ENCODE measurements at regions not wholly inside any gene's neighbourhood (a gene's known extent, or its start where the extent isn't known, plus 50 kb on each side); places are given as distances from the start of the nearest gene placed in this dataset.

DNA sequence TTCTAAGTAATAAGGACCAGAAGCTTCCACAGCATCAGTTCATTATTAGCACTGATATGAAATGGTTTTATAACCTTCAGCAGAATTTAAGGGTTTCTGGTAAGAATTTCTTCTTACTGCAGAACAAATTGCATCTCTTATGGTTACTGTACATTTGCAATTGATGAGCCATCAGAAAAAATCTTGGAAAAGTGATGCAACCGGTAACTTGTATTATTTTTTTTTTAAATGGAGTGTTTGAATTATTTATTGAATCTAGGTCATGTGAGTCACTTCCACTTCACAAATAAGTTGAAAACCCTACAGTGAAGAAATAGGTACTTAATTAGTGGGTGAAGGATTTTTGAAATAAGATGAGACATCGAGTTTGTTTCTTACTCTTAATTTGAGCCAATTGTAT is 786.0 kb downstream of the TUSC7 start:
- no peaks in the 10 kb centered on the region for H4K20me1 ChIP-seq (replicated peaks; ENCODE audit: insufficient read depth)
- no peaks in the 10 kb centered on the region for H3K79me2 ChIP-seq (replicated peaks; ENCODE audit: insufficient read depth)
- no peaks in the 10 kb centered on the region for H3K4me1 ChIP-seq (ENCODE audit: insufficient read depth)
- H3K27ac ChIP-seq (ENCODE audit: low read depth): no peak overlapping the region
- no peaks in the 10 kb centered on the region; the same call in 1 of the 2 replicates for H3K9me2 ChIP-seq (ENCODE audit: insufficient read depth)
- no peaks in the 10 kb centered on the region for H3K27me3 ChIP-seq (ENCODE audit: insufficient read depth)
- H3K4me2 ChIP-seq: no peak overlapping the region
- no peaks in the 10 kb centered on the region for H3K36me3 ChIP-seq (ENCODE audit: insufficient read depth)
- no peaks in the 10 kb centered on the region for H3F3A ChIP-seq (replicated peaks; ENCODE audit: low read depth)
- TF ChIP-seq EZH2phosphoT487 (IDR thresholded peaks at IDR 0.05; ENCODE audit: unreplicated experiment): no peak
- TF ChIP-seq ZNF331 (CRISPR knock-in tag; IDR thresholded peaks at IDR 0.05; ENCODE audit: low read depth): no peak
- TF ChIP-seq, protein P1, sequence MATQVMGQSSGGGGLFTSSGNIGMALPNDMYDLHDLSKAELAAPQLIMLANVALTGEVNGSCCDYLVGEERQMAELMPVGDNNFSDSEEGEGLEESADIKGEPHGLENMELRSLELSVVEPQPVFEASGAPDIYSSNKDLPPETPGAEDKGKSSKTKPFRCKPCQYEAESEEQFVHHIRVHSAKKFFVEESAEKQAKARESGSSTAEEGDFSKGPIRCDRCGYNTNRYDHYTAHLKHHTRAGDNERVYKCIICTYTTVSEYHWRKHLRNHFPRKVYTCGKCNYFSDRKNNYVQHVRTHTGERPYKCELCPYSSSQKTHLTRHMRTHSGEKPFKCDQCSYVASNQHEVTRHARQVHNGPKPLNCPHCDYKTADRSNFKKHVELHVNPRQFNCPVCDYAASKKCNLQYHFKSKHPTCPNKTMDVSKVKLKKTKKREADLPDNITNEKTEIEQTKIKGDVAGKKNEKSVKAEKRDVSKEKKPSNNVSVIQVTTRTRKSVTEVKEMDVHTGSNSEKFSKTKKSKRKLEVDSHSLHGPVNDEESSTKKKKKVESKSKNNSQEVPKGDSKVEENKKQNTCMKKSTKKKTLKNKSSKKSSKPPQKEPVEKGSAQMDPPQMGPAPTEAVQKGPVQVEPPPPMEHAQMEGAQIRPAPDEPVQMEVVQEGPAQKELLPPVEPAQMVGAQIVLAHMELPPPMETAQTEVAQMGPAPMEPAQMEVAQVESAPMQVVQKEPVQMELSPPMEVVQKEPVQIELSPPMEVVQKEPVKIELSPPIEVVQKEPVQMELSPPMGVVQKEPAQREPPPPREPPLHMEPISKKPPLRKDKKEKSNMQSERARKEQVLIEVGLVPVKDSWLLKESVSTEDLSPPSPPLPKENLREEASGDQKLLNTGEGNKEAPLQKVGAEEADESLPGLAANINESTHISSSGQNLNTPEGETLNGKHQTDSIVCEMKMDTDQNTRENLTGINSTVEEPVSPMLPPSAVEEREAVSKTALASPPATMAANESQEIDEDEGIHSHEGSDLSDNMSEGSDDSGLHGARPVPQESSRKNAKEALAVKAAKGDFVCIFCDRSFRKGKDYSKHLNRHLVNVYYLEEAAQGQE (IDR thresholded peaks at IDR 0.05; ENCODE audit: unreplicated experiment): no peak
- no peak for TF ChIP-seq EZH2 (IDR thresholded peaks at IDR 0.05; ENCODE audit: low read depth, unreplicated experiment)
- no peak for TF ChIP-seq JUNB (IDR thresholded peaks at IDR 0.05; ENCODE audit: unreplicated experiment)
- TF ChIP-seq, protein P2, sequence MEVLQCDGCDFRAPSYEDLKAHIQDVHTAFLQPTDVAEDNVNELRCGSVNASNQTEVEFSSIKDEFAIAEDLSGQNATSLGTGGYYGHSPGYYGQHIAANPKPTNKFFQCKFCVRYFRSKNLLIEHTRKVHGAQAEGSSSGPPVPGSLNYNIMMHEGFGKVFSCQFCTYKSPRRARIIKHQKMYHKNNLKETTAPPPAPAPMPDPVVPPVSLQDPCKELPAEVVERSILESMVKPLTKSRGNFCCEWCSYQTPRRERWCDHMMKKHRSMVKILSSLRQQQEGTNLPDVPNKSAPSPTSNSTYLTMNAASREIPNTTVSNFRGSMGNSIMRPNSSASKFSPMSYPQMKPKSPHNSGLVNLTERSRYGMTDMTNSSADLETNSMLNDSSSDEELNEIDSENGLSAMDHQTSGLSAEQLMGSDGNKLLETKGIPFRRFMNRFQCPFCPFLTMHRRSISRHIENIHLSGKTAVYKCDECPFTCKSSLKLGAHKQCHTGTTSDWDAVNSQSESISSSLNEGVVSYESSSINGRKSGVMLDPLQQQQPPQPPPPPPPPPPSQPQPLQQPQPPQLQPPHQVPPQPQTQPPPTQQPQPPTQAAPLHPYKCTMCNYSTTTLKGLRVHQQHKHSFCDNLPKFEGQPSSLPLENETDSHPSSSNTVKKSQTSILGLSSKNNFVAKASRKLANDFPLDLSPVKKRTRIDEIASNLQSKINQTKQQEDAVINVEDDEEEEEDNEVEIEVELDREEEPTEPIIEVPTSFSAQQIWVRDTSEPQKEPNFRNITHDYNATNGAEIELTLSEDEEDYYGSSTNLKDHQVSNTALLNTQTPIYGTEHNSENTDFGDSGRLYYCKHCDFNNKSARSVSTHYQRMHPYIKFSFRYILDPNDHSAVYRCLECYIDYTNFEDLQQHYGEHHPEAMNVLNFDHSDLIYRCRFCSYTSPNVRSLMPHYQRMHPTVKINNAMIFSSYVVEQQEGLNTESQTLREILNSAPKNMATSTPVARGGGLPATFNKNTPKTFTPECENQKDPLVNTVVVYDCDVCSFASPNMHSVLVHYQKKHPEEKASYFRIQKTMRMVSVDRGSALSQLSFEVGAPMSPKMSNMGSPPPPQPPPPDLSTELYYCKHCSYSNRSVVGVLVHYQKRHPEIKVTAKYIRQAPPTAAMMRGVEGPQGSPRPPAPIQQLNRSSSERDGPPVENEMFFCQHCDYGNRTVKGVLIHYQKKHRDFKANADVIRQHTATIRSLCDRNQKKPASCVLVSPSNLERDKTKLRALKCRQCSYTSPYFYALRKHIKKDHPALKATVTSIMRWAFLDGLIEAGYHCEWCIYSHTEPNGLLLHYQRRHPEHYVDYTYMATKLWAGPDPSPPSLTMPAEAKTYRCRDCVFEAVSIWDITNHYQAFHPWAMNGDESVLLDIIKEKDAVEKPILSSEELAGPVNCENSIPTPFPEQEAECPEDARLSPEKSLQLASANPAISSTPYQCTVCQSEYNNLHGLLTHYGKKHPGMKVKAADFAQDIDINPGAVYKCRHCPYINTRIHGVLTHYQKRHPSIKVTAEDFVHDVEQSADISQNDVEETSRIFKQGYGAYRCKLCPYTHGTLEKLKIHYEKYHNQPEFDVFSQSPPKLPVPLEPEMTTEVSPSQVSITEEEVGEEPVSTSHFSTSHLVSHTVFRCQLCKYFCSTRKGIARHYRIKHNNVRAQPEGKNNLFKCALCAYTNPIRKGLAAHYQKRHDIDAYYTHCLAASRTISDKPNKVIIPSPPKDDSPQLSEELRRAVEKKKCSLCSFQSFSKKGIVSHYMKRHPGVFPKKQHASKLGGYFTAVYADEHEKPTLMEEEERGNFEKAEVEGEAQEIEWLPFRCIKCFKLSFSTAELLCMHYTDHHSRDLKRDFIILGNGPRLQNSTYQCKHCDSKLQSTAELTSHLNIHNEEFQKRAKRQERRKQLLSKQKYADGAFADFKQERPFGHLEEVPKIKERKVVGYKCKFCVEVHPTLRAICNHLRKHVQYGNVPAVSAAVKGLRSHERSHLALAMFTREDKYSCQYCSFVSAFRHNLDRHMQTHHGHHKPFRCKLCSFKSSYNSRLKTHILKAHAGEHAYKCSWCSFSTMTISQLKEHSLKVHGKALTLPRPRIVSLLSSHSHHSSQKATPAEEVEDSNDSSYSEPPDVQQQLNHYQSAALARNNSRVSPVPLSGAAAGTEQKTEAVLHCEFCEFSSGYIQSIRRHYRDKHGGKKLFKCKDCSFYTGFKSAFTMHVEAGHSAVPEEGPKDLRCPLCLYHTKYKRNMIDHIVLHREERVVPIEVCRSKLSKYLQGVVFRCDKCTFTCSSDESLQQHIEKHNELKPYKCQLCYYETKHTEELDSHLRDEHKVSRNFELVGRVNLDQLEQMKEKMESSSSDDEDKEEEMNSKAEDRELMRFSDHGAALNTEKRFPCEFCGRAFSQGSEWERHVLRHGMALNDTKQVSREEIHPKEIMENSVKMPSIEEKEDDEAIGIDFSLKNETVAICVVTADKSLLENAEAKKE (CRISPR knock-in tag; IDR thresholded peaks at IDR 0.05): no peak
- no peak for TF ChIP-seq NANOG (IDR thresholded peaks at IDR 0.05; ENCODE audit: borderline replicate concordance)
- TF ChIP-seq ZNF114 (CRISPR knock-in tag; IDR thresholded peaks at IDR 0.05): no peak
- TF ChIP-seq, protein P3, sequence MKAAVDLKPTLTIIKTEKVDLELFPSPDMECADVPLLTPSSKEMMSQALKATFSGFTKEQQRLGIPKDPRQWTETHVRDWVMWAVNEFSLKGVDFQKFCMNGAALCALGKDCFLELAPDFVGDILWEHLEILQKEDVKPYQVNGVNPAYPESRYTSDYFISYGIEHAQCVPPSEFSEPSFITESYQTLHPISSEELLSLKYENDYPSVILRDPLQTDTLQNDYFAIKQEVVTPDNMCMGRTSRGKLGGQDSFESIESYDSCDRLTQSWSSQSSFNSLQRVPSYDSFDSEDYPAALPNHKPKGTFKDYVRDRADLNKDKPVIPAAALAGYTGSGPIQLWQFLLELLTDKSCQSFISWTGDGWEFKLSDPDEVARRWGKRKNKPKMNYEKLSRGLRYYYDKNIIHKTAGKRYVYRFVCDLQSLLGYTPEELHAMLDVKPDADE (IDR thresholded peaks at IDR 0.05): no peak
- no peak for TF ChIP-seq CREB1 (CRISPR knock-in tag; IDR thresholded peaks at IDR 0.05; ENCODE audit: low read depth)
- TF ChIP-seq POLR2AphosphoS5 (IDR thresholded peaks at IDR 0.05; ENCODE audit: low read depth): no peak
- TF ChIP-seq STAT1 (IDR thresholded peaks at IDR 0.05; ENCODE audit: unreplicated experiment): no peak
- TF ChIP-seq, protein P4, sequence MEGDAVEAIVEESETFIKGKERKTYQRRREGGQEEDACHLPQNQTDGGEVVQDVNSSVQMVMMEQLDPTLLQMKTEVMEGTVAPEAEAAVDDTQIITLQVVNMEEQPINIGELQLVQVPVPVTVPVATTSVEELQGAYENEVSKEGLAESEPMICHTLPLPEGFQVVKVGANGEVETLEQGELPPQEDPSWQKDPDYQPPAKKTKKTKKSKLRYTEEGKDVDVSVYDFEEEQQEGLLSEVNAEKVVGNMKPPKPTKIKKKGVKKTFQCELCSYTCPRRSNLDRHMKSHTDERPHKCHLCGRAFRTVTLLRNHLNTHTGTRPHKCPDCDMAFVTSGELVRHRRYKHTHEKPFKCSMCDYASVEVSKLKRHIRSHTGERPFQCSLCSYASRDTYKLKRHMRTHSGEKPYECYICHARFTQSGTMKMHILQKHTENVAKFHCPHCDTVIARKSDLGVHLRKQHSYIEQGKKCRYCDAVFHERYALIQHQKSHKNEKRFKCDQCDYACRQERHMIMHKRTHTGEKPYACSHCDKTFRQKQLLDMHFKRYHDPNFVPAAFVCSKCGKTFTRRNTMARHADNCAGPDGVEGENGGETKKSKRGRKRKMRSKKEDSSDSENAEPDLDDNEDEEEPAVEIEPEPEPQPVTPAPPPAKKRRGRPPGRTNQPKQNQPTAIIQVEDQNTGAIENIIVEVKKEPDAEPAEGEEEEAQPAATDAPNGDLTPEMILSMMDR (conservative IDR thresholded peaks at IDR 0.05; ENCODE audit: low read depth in 2 of 2): no peak
- H3K27ac Mint-ChIP-seq: no peak overlapping the region
- H3K4me1 Mint-ChIP-seq: no peaks in the 10 kb centered on the region
- ATAC-seq (no peak), DNase-seq (ENCODE audit: low spot score) (no peak)
- no peaks in the 10 kb centered on the region for H3K36me3 Mint-ChIP-seq (ENCODE audit: low read depth)
- H3K4me3 Mint-ChIP-seq: no peak overlapping the region
- H3K4me3 ChIP-seq: no peak overlapping the region
- no peak overlapping the region for H2AFZ ChIP-seq
- H3K9me3 Mint-ChIP-seq: no peaks in the 10 kb centered on the region
- peaks cover 1% of the 10 kb centered on the region for H3K27me3 Mint-ChIP-seq (ENCODE audit: insufficient read depth, low read depth, poor library complexity)

Measured in GM23338 (cell line).